OCI-M2 (cell line): ENCODE measurements at regions not wholly inside any gene's neighbourhood (a gene's known extent, or its start where the extent isn't known, plus 50 kb on each side); places are given as distances from the start of the nearest gene placed in this dataset.
"Not testable (repeated sequence)": the region's sequence is repeated elsewhere in the genome, so short reads cannot be mapped to it uniquely, and the experiment has no call there.

Experiments used
- DNase-seq: peaks from one replicate; lab custom pipeline; 2025; ENCODE audit not compliant: unreplicated experiment; lab: John Stamatoyannopoulos, UW

- DNase-seq = no peak
Observed at GRCh38 chr12:86647800-86648199, 391.6 kb upstream of the MGAT4C start.

GRCh38 chr12:86634456-86635410 lies 378.5 kb upstream of the MGAT4C start:
- DNase-seq = no peak

- DNase-seq = no peak
Observed at GRCh38 chr12:86627001-86627400, 370.8 kb upstream of the MGAT4C start.

GRCh38 chr12:86623267-86623666 lies 367.1 kb upstream of the MGAT4C start:
- no peak for DNase-seq

- no peak for DNase-seq
Observed at GRCh38 chr12:86621957-86622356, 365.8 kb upstream of the MGAT4C start.

GRCh38 chr12:86613311-86613710 lies 357.1 kb upstream of the MGAT4C start:
- no peak for DNase-seq

- no peak for DNase-seq
Observed at GRCh38 chr12:86608638-86609037, 352.4 kb upstream of the MGAT4C start.

- DNase-seq = no peak
Observed at GRCh38 chr12:86601550-86602308, 345.5 kb upstream of the MGAT4C start.

- no peak for DNase-seq
Observed at GRCh38 chr12:86600664-86601231, 344.6 kb upstream of the MGAT4C start.

- DNase-seq = no peak
Observed at GRCh38 chr12:86597431-86597830, 341.2 kb upstream of the MGAT4C start.

- no peak for DNase-seq
Observed at GRCh38 chr12:86590296-86590695, 334.1 kb upstream of the MGAT4C start.

GRCh38 chr12:86574143-86574542 lies 318.0 kb upstream of the MGAT4C start:
- DNase-seq = no peak

- no peak for DNase-seq
Observed at GRCh38 chr12:86572455-86572854, 316.3 kb upstream of the MGAT4C start.

GRCh38 chr12:86565038-86565437 lies 308.8 kb upstream of the MGAT4C start:
- no peak for DNase-seq

GRCh38 chr12:86555491-86555890 lies 299.3 kb upstream of the MGAT4C start:
- DNase-seq = not testable (repeated sequence)

- no peak for DNase-seq
Observed at GRCh38 chr12:86551146-86551571, 295.0 kb upstream of the MGAT4C start.

GRCh38 chr12:86550218-86551145 lies 294.3 kb upstream of the MGAT4C start:
- DNase-seq = no peak

GRCh38 chr12:86543716-86544115 lies 287.5 kb upstream of the MGAT4C start:
- no peak for DNase-seq

GRCh38 chr12:86530996-86531655 lies 274.9 kb upstream of the MGAT4C start:
- DNase-seq = no peak

- no peak for DNase-seq
Observed at GRCh38 chr12:86526060-86526595, 269.9 kb upstream of the MGAT4C start.
